IPS-18c (cell line): ENCODE measurements at regions not wholly inside any gene's neighbourhood (a gene's known extent, or its start where the extent isn't known, plus 50 kb on each side); places are given as distances from the start of the nearest gene placed in this dataset.
"Not testable (repeated sequence)": the region's sequence is repeated elsewhere in the genome, so short reads cannot be mapped to it uniquely, and the experiment has no call there.

Experiments
- H3K4me3 ChIP-seq: 2 replicates; pipeline ENCODE4 v1.7.0; 2013; ENCODE audit warnings: low read depth, mild to moderate bottlenecking, low read length, moderate library complexity; ENCODE audit not compliant: insufficient read depth
- H3K9me3 ChIP-seq: one replicate; pipeline ENCODE4 v1.6.1; 2013; ENCODE audit warnings: mild to moderate bottlenecking, low read length, moderate library complexity; ENCODE audit not compliant: control insufficient read depth, insufficient read depth

DNA sequence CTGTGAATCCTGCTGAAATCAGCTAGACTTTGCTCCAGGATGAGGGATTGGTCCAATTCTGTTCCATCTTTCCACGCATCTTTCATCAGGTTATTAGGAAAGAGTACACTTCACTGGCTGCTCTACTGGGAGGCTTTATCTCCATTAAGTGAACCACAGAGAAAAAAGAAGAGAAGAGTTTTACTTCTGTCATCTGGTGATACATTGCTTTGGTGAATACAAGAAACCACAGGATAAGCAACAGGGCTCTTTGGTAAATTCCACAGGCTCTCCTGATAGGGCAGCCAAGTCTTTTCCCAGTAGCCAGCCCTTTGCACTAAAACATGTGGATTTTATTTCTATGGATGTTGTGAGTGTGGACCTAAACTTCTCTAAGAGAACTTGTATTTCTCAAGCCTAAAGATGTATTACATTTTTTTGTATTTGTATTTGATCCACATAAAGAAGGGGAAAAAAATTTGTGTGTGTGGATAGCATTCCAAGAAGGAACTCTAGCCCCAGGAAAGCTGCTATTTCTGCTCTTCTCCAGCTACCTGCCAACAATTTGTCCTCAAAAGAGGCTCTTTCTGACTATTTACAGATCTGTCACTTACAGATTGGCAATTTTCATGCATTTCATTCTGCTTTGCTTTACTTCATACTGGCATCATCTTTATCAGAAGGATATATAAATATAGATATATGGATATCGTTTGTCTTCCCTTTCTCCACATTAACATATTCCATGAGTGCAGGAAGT, 1117.6 kb upstream of the TMEM132C start:
- no peaks in the 10 kb centered on the region for H3K9me3 ChIP-seq
- H3K4me3 ChIP-seq = no peak overlapping the region

- Histone ChIP-seq H3K9me3 (no peaks in the 10 kb centered on the region), H3K4me3 (no peak overlapping the region)
These were observed 1116.9 kb upstream of the TMEM132C start for GRCh38 chr12:127150028-127150427.

- Histone ChIP-seq H3K4me3 (no peak overlapping the region), H3K9me3 (no peaks in the 10 kb centered on the region)
These were observed 1116.5 kb upstream of the TMEM132C start for GRCh38 chr12:127150479-127150878.

DNA sequence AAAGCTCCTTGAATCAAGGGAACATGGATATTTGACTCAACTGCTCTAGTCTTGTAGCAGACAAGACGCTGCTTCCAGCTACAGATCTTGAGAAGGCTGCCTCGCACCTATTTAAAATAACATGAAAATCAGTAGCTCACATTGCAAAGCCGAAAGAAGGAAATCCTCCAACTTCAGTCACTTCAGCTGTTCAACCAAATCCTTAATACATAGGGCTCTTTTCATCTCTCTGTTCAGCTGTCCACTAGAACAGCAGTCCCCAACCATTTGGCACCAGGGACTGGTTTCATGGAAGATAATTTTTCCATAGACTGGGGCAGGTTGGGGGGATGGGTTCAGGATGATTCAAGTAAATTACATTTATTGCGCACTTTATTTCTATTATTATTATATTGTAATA, 1116.0 kb upstream of the TMEM132C start:
- H3K9me3 ChIP-seq = no peaks in the 10 kb centered on the region

DNA sequence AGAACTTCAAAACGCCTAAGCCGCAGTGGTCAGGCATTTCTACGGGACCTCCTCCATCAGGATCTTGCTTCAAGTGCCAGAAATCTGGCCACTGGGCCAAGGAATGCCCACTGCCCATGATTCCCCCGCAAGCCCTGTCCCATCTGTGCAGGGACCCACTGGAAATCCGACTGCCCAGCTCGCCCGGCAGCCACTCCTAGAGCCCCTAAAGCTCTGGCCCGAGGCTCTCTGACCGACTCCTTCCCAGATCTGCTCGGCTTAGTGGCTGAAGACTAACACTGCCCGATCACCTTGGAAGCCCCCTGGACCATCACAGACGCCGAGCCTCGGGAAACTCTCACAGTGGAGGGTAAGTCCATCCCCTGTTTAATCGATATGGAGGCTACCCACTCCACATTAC, 1113.0 kb upstream of the TMEM132C start:
- H3K9me3 ChIP-seq = no peaks in the 10 kb centered on the region
- no peak overlapping the region for H3K4me3 ChIP-seq

More for the DNA sequence above, 1116.0 kb upstream of the TMEM132C start:
- no peak overlapping the region for H3K4me3 ChIP-seq

- not testable (repeated sequence) for H3K4me3 ChIP-seq, H3K9me3 ChIP-seq
These were observed 1112.1 kb upstream of the TMEM132C start for GRCh38 chr12:127154830-127155229.

DNA sequence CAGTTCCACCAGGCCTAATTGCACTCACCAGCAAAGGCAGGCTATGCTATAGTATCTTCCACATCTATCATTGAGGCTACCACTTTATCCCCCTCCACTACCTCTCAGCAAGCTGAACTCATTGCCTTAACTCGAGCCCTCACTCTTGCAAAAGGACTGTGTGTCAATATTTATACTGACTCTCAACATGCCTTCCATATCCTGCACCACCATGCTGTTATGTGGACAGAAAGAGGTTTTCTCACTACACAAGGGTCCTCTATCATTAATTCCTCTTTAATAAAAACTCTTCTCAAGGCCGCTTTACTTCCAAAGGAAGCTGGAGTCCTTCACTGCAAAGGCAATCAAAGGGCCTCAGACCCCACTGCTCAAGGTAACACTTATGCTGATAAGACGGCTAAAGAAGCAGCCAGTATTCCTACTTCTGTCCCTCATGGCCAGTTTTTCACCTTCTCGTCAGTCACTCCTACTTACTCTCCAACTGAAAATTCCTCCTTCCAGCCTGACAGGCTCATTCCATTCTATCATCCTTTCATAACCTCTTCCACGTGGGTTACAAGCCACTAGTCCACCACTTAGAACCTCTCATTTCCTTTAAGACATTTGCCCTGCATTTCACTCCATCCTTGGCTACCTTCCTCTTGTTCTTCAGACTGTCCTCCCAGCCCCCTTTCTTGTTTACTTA, 1110.9 kb upstream of the TMEM132C start:
- H3K4me3 ChIP-seq, H3K9me3 ChIP-seq: not testable (repeated sequence)

DNA sequence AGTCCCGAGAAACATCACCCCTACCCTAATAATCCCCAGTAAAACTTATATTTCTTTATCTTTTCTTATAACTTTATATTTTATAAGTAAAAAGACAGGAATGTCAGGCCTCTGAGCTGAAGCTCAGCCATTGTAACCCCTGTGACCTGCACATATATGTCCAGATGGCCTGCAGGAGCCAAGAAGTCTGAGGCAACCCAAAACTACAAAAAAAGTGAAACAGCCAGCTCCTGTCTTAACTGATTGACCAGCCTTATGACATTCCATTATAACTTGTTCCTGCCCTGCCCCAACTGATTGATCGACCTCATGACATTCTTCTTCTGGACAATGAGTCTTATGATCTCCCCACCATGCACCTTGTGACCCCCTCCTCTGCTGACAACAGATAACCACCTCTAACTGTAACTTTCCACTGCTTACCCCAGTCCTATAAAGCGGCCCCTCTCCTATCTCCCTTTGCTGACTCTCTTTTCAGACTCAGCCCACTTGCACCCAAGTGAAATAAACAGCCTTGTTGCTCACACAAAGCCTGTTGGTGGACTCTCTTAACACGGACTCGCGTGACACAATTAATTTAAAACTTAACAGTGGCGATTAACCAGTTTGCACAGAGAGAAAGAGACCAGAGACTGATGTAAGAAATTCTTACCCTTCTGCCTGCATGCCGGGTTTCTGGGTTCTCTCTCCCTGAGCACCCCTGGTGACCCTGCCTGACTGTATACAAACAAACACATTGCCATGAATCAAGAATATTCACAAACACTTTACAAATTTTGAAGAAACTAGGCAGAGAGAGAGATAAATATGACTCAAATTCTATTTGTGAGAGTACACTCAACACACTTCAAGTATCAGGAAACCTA, 1109.2 kb upstream of the TMEM132C start:
- H3K4me3 ChIP-seq, H3K9me3 ChIP-seq: not testable (repeated sequence)

GRCh38 chr12:127158385-127159061, 1108.4 kb upstream of the TMEM132C start:
- Histone ChIP-seq H3K4me3 (no peak overlapping the region), H3K9me3 (peaks cover 3% of the 10 kb centered on the region)

GRCh38 chr12:127161466-127161865, 1105.5 kb upstream of the TMEM132C start:
- Histone ChIP-seq H3K9me3 (peaks cover 3% of the 10 kb centered on the region), H3K4me3 (no peak overlapping the region)

- H3K4me3 ChIP-seq = no peak overlapping the region
- peaks cover 3% of the 10 kb centered on the region for H3K9me3 ChIP-seq
These were observed 1104.7 kb upstream of the TMEM132C start for GRCh38 chr12:127162307-127162706.

DNA sequence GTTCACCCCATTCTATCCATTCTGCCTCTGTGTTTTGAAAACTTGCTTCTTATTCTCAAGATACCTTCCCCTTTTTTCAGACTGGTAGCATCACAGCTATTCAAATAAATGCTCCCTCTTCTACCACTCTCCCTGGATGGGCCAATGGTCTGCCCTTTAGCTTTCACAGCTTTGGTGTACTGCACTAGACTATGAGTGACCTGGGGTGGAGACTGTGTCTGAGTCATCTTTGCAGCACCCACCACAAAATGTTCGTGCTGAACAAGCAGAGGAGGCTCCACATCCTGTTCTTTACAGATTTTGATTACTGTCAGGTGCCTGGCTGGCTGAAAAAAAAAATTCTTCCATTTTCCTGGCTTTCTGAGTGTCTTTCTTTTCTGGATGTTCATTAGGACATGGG, 1104.1 kb upstream of the TMEM132C start:
- H3K9me3 ChIP-seq = peaks cover 3% of the 10 kb centered on the region
- no peak overlapping the region for H3K4me3 ChIP-seq

DNA sequence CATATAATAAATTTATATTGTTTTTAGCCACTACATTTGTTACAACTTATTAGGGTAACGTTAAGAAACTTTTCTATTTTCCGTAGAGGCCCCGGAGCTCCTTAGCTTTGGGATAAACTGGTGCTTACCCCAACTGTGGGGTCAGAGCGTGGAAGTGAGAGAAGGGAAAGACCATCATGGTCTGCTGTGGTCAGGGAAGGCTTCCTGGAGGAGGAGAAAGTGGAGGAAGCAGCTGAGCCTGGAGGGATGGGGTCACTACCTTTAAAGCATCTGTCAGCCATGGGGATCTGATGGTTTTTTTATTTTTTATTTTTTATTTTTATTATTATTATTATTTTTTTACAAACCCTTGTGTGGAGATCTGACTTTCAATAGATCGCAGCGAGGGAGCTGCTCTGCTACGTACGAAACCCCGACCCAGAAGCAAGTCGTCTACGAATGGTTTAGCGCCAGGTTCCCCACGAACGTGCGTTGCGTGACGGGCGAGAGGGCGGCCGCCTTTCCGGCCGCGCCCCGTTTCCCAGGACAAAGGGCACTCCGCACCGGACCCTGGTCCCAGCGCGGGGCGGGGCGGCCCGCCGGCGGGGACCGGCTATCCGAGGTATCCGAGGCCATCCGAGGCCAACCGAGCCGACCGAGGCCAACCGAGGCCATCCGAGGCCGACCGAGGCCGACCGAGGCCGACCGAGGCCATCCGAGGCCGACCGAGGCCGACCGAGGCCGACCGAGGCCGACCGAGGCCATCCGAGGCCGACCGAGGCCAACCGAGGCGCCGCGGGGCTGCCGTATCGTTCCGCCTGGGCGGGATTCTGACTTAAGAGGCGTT, 1101.2 kb upstream of the TMEM132C start:
- Histone ChIP-seq H3K9me3 (peaks cover 3% of the 10 kb centered on the region), H3K4me3 (0 out of 2 replicates have a peak overlapping the region, but pooled peaks have one; percentile 16)

DNA sequence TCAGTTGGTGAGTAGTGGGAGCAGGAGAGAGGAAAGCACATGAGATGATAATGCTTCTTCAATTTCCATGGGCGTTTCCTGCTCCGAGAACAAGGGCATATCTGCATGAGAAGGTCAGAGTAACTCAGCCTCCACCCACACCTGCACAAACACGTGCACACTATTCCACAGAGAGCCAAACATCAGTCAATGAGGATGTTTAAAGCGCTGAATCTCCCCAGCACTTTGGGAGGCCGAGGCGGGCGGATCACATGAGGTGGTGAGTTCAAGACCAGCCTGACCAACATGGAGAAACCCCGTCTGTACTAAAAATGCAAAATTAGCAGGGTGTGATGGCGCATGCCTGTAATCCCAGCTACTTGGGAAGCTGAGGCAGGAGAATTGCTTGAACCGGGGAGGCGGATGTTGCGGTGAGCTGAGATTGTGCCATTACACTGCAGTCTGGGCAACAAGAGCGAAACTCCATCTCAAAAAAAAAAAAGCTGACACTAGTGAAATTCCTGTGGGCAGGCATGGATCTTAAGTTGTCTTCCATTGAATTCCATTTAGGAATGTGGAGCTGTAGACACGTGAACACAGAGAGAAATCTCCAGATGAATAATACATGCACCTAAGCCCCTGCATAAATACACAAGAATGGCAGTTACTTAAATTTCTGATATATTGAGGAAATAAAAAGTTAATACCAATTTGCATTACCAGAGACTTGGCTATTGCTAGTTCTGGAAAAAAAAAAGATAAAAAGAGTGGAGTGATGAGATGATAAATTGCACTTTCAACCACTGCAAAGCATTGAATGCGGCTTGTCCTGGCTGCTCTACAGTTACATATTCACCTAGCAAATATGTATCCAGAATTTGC, 1097.4 kb upstream of the TMEM132C start:
- H3K9me3 ChIP-seq = peaks cover 6% of the 10 kb centered on the region
- H3K4me3 ChIP-seq = no peak overlapping the region

DNA sequence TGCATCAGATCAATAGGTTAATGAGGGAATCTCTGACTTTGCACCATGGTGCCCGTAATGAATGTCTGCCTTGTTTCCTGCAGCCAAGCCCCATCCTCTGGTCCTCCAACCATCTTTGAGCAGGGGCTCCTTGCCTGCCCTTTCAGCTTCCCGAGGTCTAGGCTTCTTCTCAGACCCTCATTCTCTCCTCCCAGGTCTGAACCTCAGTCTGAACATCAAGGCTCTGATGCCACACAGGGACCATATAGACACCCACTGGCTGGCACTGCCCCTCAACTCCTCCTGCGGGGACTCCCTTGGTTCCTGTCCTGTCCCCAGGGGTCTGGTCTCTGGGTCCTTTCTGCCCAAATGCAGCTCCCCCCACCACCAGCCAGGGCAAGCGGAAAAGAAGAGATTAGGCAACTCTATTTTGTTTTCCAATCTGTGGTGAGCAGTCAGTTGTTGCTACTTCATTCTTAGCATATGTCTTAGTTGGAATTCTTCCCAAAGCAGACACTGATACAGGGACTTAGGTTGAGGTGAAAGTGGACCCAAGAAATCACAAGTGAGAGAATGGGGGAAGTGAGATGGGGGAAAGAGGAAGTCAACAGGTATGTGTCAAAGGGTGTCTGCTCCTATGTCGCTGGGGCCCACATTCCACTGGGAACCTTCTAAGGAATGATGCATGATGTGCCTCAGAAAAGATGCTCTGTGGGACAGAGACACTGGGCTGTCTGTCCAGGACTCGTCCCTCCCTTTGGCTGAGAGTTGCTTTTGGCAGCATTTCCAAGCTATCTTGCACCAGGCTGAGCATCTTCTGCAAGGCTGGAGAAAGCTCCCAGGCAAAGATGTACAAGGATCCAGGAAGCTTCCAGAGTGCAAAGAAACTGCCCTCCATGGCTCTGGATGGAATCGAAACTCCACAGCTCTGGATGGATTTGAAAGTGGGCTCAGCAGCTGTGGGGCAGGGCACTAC, 1096.5 kb upstream of the TMEM132C start:
- Histone ChIP-seq H3K4me3 (no peak overlapping the region; the same call in 1 of the 2 replicates), H3K9me3 (peaks cover 6% of the 10 kb centered on the region)
